ENCODE measurements at regions not wholly inside any gene's neighbourhood (a gene's known extent, or its start where the extent isn't known, plus 50 kb on each side); places are given as distances from the start of the nearest gene placed in this dataset.

GRCh38 chr12:60021235-60021634 is 425.4 kb downstream of the SLC16A7 start (continued):
- TF ChIP-seq ARID4B (CRISPR knock-in tag; IDR thresholded peaks at IDR 0.05; ENCODE audit: borderline replicate concordance) = no peak
- TF ChIP-seq ZBTB21 (CRISPR knock-in tag; IDR thresholded peaks at IDR 0.05; ENCODE audit: borderline replicate concordance) = no peak
- TF ChIP-seq HMGA2 (CRISPR knock-in tag; IDR thresholded peaks at IDR 0.05) = no peak
- no peak for TF ChIP-seq ZNF396 (CRISPR knock-in tag; IDR thresholded peaks at IDR 0.05; ENCODE audit: borderline replicate concordance)
- no peak for TF ChIP-seq NFE2L1 (CRISPR knock-in tag; IDR thresholded peaks at IDR 0.05)
- no peak for TF ChIP-seq SP1 (CRISPR knock-in tag; conservative IDR thresholded peaks at IDR 0.05)

DNA sequence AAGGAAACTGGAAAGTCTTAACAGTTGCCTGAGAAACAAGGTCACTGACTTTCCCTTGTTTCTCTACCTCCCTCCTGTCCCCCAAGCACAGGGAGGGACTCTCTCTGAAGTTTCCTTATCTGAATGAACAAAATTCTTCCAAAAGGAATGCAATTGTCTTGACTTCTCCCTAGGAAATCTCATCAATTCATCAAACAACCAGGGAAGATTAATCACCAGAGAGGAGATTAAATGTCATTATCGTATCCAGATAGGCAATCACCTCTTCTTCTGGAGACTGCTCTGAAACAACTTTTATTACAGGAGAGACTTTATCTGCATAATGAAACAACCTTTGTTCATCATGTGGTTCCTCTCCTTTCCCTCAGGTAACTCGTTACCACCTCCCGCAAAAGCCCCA is 431.4 kb downstream of the SLC16A7 start:
- CTCF ChIA-PET = no interaction called here
- Mint-ChIP-seq H3K36me3 (peaks cover 2% of the 10 kb centered on the region), H3K4me3 (no peak overlapping the region), H3K27ac (no peak overlapping the region), H3K27me3 (ENCODE audit: low read depth) (no peaks in the 10 kb centered on the region; the same call in 1 of the 2 replicates), H3K4me1 (no peaks in the 10 kb centered on the region), H3K9me3 (peaks cover 10% of the 10 kb centered on the region)
- TF ChIP-seq TCF7 (CRISPR knock-in tag; IDR thresholded peaks at IDR 0.05; ENCODE audit: low read depth) = no peak
- TF ChIP-seq SP1 (CRISPR knock-in tag; conservative IDR thresholded peaks at IDR 0.05) = no peak
- TF ChIP-seq TEAD4 (CRISPR knock-in tag; IDR thresholded peaks at IDR 0.05) = no peak
- TF ChIP-seq ZNF219 (CRISPR knock-in tag; IDR thresholded peaks at IDR 0.05; ENCODE audit: borderline replicate concordance) = no peak
- TF ChIP-seq, protein P1, sequence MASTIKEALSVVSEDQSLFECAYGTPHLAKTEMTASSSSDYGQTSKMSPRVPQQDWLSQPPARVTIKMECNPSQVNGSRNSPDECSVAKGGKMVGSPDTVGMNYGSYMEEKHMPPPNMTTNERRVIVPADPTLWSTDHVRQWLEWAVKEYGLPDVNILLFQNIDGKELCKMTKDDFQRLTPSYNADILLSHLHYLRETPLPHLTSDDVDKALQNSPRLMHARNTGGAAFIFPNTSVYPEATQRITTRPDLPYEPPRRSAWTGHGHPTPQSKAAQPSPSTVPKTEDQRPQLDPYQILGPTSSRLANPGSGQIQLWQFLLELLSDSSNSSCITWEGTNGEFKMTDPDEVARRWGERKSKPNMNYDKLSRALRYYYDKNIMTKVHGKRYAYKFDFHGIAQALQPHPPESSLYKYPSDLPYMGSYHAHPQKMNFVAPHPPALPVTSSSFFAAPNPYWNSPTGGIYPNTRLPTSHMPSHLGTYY (CRISPR knock-in tag; IDR thresholded peaks at IDR 0.05) = no peak
- TF ChIP-seq ZNF317 (CRISPR knock-in tag; IDR thresholded peaks at IDR 0.05; ENCODE audit: borderline replicate concordance, low read depth) = no peak
- TF ChIP-seq NR2C2 (CRISPR knock-in tag; IDR thresholded peaks at IDR 0.05) = no peak
- TF ChIP-seq TP53 (CRISPR knock-in tag; IDR thresholded peaks at IDR 0.05) = no peak
- TF ChIP-seq, protein P2, sequence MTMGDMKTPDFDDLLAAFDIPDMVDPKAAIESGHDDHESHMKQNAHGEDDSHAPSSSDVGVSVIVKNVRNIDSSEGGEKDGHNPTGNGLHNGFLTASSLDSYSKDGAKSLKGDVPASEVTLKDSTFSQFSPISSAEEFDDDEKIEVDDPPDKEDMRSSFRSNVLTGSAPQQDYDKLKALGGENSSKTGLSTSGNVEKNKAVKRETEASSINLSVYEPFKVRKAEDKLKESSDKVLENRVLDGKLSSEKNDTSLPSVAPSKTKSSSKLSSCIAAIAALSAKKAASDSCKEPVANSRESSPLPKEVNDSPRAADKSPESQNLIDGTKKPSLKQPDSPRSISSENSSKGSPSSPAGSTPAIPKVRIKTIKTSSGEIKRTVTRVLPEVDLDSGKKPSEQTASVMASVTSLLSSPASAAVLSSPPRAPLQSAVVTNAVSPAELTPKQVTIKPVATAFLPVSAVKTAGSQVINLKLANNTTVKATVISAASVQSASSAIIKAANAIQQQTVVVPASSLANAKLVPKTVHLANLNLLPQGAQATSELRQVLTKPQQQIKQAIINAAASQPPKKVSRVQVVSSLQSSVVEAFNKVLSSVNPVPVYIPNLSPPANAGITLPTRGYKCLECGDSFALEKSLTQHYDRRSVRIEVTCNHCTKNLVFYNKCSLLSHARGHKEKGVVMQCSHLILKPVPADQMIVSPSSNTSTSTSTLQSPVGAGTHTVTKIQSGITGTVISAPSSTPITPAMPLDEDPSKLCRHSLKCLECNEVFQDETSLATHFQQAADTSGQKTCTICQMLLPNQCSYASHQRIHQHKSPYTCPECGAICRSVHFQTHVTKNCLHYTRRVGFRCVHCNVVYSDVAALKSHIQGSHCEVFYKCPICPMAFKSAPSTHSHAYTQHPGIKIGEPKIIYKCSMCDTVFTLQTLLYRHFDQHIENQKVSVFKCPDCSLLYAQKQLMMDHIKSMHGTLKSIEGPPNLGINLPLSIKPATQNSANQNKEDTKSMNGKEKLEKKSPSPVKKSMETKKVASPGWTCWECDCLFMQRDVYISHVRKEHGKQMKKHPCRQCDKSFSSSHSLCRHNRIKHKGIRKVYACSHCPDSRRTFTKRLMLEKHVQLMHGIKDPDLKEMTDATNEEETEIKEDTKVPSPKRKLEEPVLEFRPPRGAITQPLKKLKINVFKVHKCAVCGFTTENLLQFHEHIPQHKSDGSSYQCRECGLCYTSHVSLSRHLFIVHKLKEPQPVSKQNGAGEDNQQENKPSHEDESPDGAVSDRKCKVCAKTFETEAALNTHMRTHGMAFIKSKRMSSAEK (CRISPR knock-in tag; IDR thresholded peaks at IDR 0.05; ENCODE audit: borderline replicate concordance) = no peak
- no peak for TF ChIP-seq ESRRA (CRISPR knock-in tag; IDR thresholded peaks at IDR 0.05; ENCODE audit: borderline replicate concordance)
- TF ChIP-seq, protein P3, sequence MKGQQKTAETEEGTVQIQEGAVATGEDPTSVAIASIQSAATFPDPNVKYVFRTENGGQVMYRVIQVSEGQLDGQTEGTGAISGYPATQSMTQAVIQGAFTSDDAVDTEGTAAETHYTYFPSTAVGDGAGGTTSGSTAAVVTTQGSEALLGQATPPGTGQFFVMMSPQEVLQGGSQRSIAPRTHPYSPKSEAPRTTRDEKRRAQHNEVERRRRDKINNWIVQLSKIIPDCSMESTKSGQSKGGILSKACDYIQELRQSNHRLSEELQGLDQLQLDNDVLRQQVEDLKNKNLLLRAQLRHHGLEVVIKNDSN (CRISPR knock-in tag; IDR thresholded peaks at IDR 0.05) = no peak
- no peak for TF ChIP-seq HMGA2 (CRISPR knock-in tag; IDR thresholded peaks at IDR 0.05)
- no peak for TF ChIP-seq ZMAT4 (CRISPR knock-in tag; IDR thresholded peaks at IDR 0.05)
- no peak for TF ChIP-seq MLX (CRISPR knock-in tag; IDR thresholded peaks at IDR 0.05)
- no peak for TF ChIP-seq ZNF232 (CRISPR knock-in tag; IDR thresholded peaks at IDR 0.05)
- TF ChIP-seq ZNF396 (CRISPR knock-in tag; IDR thresholded peaks at IDR 0.05; ENCODE audit: borderline replicate concordance) = no peak
- TF ChIP-seq, protein P4, sequence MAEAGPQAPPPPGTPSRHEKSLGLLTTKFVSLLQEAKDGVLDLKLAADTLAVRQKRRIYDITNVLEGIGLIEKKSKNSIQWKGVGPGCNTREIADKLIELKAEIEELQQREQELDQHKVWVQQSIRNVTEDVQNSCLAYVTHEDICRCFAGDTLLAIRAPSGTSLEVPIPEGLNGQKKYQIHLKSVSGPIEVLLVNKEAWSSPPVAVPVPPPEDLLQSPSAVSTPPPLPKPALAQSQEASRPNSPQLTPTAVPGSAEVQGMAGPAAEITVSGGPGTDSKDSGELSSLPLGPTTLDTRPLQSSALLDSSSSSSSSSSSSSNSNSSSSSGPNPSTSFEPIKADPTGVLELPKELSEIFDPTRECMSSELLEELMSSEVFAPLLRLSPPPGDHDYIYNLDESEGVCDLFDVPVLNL (CRISPR knock-in tag; IDR thresholded peaks at IDR 0.05; ENCODE audit: borderline replicate concordance, low read depth) = no peak
- TF ChIP-seq E2F1 (CRISPR knock-in tag; IDR thresholded peaks at IDR 0.05) = no peak
- TF ChIP-seq GTF2I (CRISPR knock-in tag; conservative IDR thresholded peaks at IDR 0.05) = no peak
- no peak for ATAC-seq
- no peak for DNase-seq (ENCODE audit: low spot score)
- POLR2A ChIA-PET = no interaction called here
